ENCODE measurements at regions not wholly inside any gene's neighbourhood (a gene's known extent, or its start where the extent isn't known, plus 50 kb on each side); places are given as distances from the start of the nearest gene placed in this dataset.

GRCh38 chr7:41457832-41458437 is 245.0 kb downstream of the INHBA start:
- H2AFZ ChIP-seq (ENCODE audit: insufficient read depth, low read depth, low read length, poor library complexity, severe bottlenecking), result no peak overlapping the region
- TF ChIP-seq EZH2 (IDR thresholded peaks at IDR 0.05; ENCODE audit: borderline replicate concordance, insufficient read depth, low read depth, low read length, poor library complexity, severe bottlenecking), result no peak
- TF ChIP-seq, protein P1, sequence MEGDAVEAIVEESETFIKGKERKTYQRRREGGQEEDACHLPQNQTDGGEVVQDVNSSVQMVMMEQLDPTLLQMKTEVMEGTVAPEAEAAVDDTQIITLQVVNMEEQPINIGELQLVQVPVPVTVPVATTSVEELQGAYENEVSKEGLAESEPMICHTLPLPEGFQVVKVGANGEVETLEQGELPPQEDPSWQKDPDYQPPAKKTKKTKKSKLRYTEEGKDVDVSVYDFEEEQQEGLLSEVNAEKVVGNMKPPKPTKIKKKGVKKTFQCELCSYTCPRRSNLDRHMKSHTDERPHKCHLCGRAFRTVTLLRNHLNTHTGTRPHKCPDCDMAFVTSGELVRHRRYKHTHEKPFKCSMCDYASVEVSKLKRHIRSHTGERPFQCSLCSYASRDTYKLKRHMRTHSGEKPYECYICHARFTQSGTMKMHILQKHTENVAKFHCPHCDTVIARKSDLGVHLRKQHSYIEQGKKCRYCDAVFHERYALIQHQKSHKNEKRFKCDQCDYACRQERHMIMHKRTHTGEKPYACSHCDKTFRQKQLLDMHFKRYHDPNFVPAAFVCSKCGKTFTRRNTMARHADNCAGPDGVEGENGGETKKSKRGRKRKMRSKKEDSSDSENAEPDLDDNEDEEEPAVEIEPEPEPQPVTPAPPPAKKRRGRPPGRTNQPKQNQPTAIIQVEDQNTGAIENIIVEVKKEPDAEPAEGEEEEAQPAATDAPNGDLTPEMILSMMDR (IDR thresholded peaks at IDR 0.05), result no peak
- DNase-seq (no peak), ATAC-seq (ENCODE audit: low read depth) (no peak)
- CTCF ChIA-PET, result no interaction called here
- no peaks in the 10 kb centered on the region for H4K20me1 ChIP-seq (ENCODE audit: control insufficient read depth, insufficient read depth, low read length, poor library complexity, severe bottlenecking)
- peaks cover 2 to 6% (median 2%) of the 10 kb centered on the region in 3 donors for H3K9me3 ChIP-seq (ENCODE audit: control extremely low read depth in 1 of 3, control insufficient read depth in 2 of 3, insufficient read depth in 1 of 3, low read length in 2 of 3)
- Mint-ChIP-seq H3K27me3 (peaks cover 15% of the 10 kb centered on the region), H3K27ac (no peak overlapping the region), H3K4me3 (no peak overlapping the region), H3K9me3 (ENCODE audit: insufficient read depth) (peaks cover 7% of the 10 kb centered on the region), H3K4me1 (no peaks in the 10 kb centered on the region)
- H3K4me3 ChIP-seq (ENCODE audit: control extremely low read depth in 1 of 5, extremely low read depth in 1 of 5, insufficient read depth in 1 of 5, low read depth in 2 of 5, low read length in 4 of 5), result no peak overlapping the region
- no peak overlapping the region for H3K27ac ChIP-seq (ENCODE audit: low read length in 2 of 2)
- no peak overlapping the region for H3K9ac ChIP-seq (ENCODE audit: low read length)
- POLR2A ChIA-PET, result no interaction called here
- H3K4me1 ChIP-seq (ENCODE audit: control insufficient read depth in 2 of 2, insufficient read depth in 2 of 2, low read length in 2 of 2), result no peaks in the 10 kb centered on the region
- intact Hi-C loops (cut with micrococcal nuclease), result no loop called here
- no peaks in the 10 kb centered on the region for H3K27me3 ChIP-seq (replicated peaks in 1 of 4; ENCODE audit: control extremely low read depth in 1 of 4, control insufficient read depth in 3 of 4, insufficient read depth in 4 of 4, low read length in 3 of 4)
- H3K4me2 ChIP-seq (replicated peaks; ENCODE audit: low read depth, low read length, poor library complexity, severe bottlenecking), result no peak overlapping the region
- H3K79me2 ChIP-seq (ENCODE audit: control insufficient read depth, insufficient read depth, low read length), result no peaks in the 10 kb centered on the region
- H3K36me3 ChIP-seq (replicated peaks in 1 of 2; ENCODE audit: control extremely low read depth in 1 of 2, control insufficient read depth in 1 of 2, extremely low read depth in 1 of 2, insufficient read depth in 2 of 2, low read length in 1 of 2), result no peaks in the 10 kb centered on the region

DNA sequence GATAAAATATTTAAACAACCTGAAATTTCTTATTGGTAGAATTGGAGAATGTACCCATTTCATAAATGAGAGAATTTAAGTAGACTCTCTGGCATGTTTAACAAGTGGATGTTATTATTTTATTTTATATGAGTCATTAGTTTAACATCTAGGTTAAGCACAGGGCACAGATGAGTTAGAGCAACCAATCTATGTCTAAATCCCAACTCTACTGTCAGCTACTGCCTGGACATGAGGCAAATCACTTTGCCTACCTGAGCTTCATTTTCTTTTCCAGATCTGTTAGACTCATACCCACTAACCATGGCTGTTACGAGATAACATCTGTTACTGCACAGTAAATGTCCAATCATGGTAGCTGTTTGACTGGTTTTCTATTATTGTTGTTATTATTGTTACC is 251.1 kb downstream of the INHBA start:
- H3K4me2 ChIP-seq (replicated peaks; ENCODE audit: low read depth, low read length, poor library complexity, severe bottlenecking), result no peak overlapping the region
- H3K9me3 ChIP-seq (ENCODE audit: control extremely low read depth in 1 of 3, control insufficient read depth in 2 of 3, insufficient read depth in 1 of 3, low read length in 2 of 3), result peaks cover 0 to 2% (median 0%) of the 10 kb centered on the region in 3 donors
- TF ChIP-seq, protein P1 (IDR thresholded peaks at IDR 0.05), result no peak
- no peak for TF ChIP-seq EZH2 (IDR thresholded peaks at IDR 0.05; ENCODE audit: borderline replicate concordance, insufficient read depth, low read depth, low read length, poor library complexity, severe bottlenecking)
- POLR2A ChIA-PET, result no interaction called here
- H4K20me1 ChIP-seq (ENCODE audit: control insufficient read depth, insufficient read depth, low read length, poor library complexity, severe bottlenecking), result no peaks in the 10 kb centered on the region
- no peaks in the 10 kb centered on the region for H3K36me3 ChIP-seq (replicated peaks in 1 of 2; ENCODE audit: control extremely low read depth in 1 of 2, control insufficient read depth in 1 of 2, extremely low read depth in 1 of 2, insufficient read depth in 2 of 2, low read length in 1 of 2)
- CTCF ChIA-PET, result no interaction called here
- ATAC-seq (ENCODE audit: low read depth), result no peak
- peaks cover 9% of the 10 kb centered on the region for H3K27me3 Mint-ChIP-seq
- H3K27me3 ChIP-seq (replicated peaks in 1 of 4; ENCODE audit: control extremely low read depth in 1 of 4, control insufficient read depth in 3 of 4, insufficient read depth in 4 of 4, low read length in 3 of 4), result no peaks in the 10 kb centered on the region
- no peak overlapping the region for H3K4me3 Mint-ChIP-seq
- WGBS (ENCODE audit: insufficient coverage), result no CpG with 5 or more reads among the region's 1 CpG
- H3K9ac ChIP-seq (ENCODE audit: low read length), result no peak overlapping the region
- no peak overlapping the region for H3K27ac Mint-ChIP-seq
- H3K4me1 ChIP-seq (ENCODE audit: control insufficient read depth in 2 of 2, insufficient read depth in 2 of 2, low read length in 2 of 2), result no peaks in the 10 kb centered on the region
- H3K9me3 Mint-ChIP-seq (ENCODE audit: insufficient read depth), result peaks cover 2% of the 10 kb centered on the region
- H3K4me3 ChIP-seq (ENCODE audit: control extremely low read depth in 1 of 5, extremely low read depth in 1 of 5, insufficient read depth in 1 of 5, low read depth in 2 of 5, low read length in 4 of 5), result no peak overlapping the region
- no peaks in the 10 kb centered on the region for H3K79me2 ChIP-seq (ENCODE audit: control insufficient read depth, insufficient read depth, low read length)
- no peak overlapping the region for H3K27ac ChIP-seq (ENCODE audit: low read length in 2 of 2)
- intact Hi-C loops (cut with micrococcal nuclease), result no loop called here
- H2AFZ ChIP-seq (ENCODE audit: insufficient read depth, low read depth, low read length, poor library complexity, severe bottlenecking), result no peak overlapping the region
- DNase-seq, result no peak
- no peaks in the 10 kb centered on the region for H3K4me1 Mint-ChIP-seq
